Loucy (cell line): ENCODE measurements at regions not wholly inside any gene's neighbourhood (a gene's known extent, or its start where the extent isn't known, plus 50 kb on each side); places are given as distances from the start of the nearest gene placed in this dataset.

Source experiments
- CTCF ChIP-seq: fragments of 200-600 bp; sonication (generic); conservative IDR thresholded peaks from 2 replicates; pipeline ENCODE4 v1.5.1; 2014; ENCODE audit warnings: mild to moderate bottlenecking, antibody characterized with exemption, low read length
- EZH2phosphoT487 ChIP-seq: fragments of 200-600 bp; IDR thresholded peaks from 2 replicates; pipeline ENCODE4 v1.6.1; 2018; ENCODE audit warnings: antibody characterized with exemption, mild to moderate bottlenecking, moderate library complexity, borderline replicate concordance

- TF ChIP-seq CTCF (no peak), EZH2phosphoT487 (no peak)
Measured at GRCh38 chr20:23152902-23153301, 66.8 kb upstream of the CD93 start.
